ENCODE measurements at regions not wholly inside any gene's neighbourhood (a gene's known extent, or its start where the extent isn't known, plus 50 kb on each side); places are given as distances from the start of the nearest gene placed in this dataset.

GRCh38 chr15:69827751-69828150 lies 270.0 kb downstream of the TLE3 start:
- no peaks in the 10 kb centered on the region for H3K27me3 ChIP-seq (ENCODE audit: control insufficient read depth, insufficient read depth, low read length)
- no peaks in the 10 kb centered on the region for H3K36me3 ChIP-seq (replicated peaks; ENCODE audit: control insufficient read depth, insufficient read depth, low read length)
- H3K4me3 ChIP-seq (ENCODE audit: insufficient read depth, low read depth, low read length): no peak overlapping the region
- DNase-seq: no peak

- H3K36me3 ChIP-seq (replicated peaks; ENCODE audit: control insufficient read depth, insufficient read depth, low read length): no peaks in the 10 kb centered on the region
- no peak for DNase-seq
- no peaks in the 10 kb centered on the region for H3K27me3 ChIP-seq (ENCODE audit: control insufficient read depth, insufficient read depth, low read length)
- no peak overlapping the region for H3K4me3 ChIP-seq (ENCODE audit: insufficient read depth, low read depth, low read length)
Measured at GRCh38 chr15:69828181-69828828, 269.4 kb downstream of the TLE3 start.

GRCh38 chr15:69829974-69830373 lies 267.7 kb downstream of the TLE3 start:
- Histone ChIP-seq H3K4me3 (ENCODE audit: insufficient read depth, low read depth, low read length) (no peak overlapping the region), H3K36me3 (replicated peaks; ENCODE audit: control insufficient read depth, insufficient read depth, low read length) (no peaks in the 10 kb centered on the region), H3K27me3 (ENCODE audit: control insufficient read depth, insufficient read depth, low read length) (no peaks in the 10 kb centered on the region)
- peak; percentile 73 for DNase-seq

GRCh38 chr15:69830430-69830829 lies 267.3 kb downstream of the TLE3 start:
- no peaks in the 10 kb centered on the region for H3K36me3 ChIP-seq (replicated peaks; ENCODE audit: control insufficient read depth, insufficient read depth, low read length)
- H3K27me3 ChIP-seq (ENCODE audit: control insufficient read depth, insufficient read depth, low read length): no peaks in the 10 kb centered on the region
- no peak overlapping the region for H3K4me3 ChIP-seq (ENCODE audit: insufficient read depth, low read depth, low read length)
- no peak for DNase-seq

- no peak for DNase-seq
- Histone ChIP-seq H3K4me3 (ENCODE audit: insufficient read depth, low read depth, low read length) (no peak overlapping the region), H3K27me3 (ENCODE audit: control insufficient read depth, insufficient read depth, low read length) (no peaks in the 10 kb centered on the region), H3K36me3 (replicated peaks; ENCODE audit: control insufficient read depth, insufficient read depth, low read length) (no peaks in the 10 kb centered on the region)
Measured at GRCh38 chr15:69830876-69831275, 266.8 kb downstream of the TLE3 start.

- no peak for DNase-seq
- Histone ChIP-seq H3K4me3 (ENCODE audit: insufficient read depth, low read depth, low read length) (no peak overlapping the region), H3K36me3 (replicated peaks; ENCODE audit: control insufficient read depth, insufficient read depth, low read length) (no peaks in the 10 kb centered on the region), H3K27me3 (ENCODE audit: control insufficient read depth, insufficient read depth, low read length) (no peaks in the 10 kb centered on the region)
Measured at GRCh38 chr15:69834267-69834666, 263.4 kb downstream of the TLE3 start.

GRCh38 chr15:69834761-69835160 lies 263.0 kb downstream of the TLE3 start:
- no peaks in the 10 kb centered on the region for H3K36me3 ChIP-seq (replicated peaks; ENCODE audit: control insufficient read depth, insufficient read depth, low read length)
- DNase-seq: no peak
- no peak overlapping the region for H3K4me3 ChIP-seq (ENCODE audit: insufficient read depth, low read depth, low read length)
- H3K27me3 ChIP-seq (ENCODE audit: control insufficient read depth, insufficient read depth, low read length): no peaks in the 10 kb centered on the region

- no peaks in the 10 kb centered on the region for H3K27me3 ChIP-seq (ENCODE audit: control insufficient read depth, insufficient read depth, low read length)
- no peak for DNase-seq
- H3K36me3 ChIP-seq (replicated peaks; ENCODE audit: control insufficient read depth, insufficient read depth, low read length): no peaks in the 10 kb centered on the region
- H3K4me3 ChIP-seq (ENCODE audit: insufficient read depth, low read depth, low read length): no peak overlapping the region
Measured at GRCh38 chr15:69836048-69836447, 261.7 kb downstream of the TLE3 start.

- H3K27me3 ChIP-seq (ENCODE audit: control insufficient read depth, insufficient read depth, low read length): no peaks in the 10 kb centered on the region
- DNase-seq: no peak
- no peaks in the 10 kb centered on the region for H3K36me3 ChIP-seq (replicated peaks; ENCODE audit: control insufficient read depth, insufficient read depth, low read length)
- no peak overlapping the region for H3K4me3 ChIP-seq (ENCODE audit: insufficient read depth, low read depth, low read length)
Measured at GRCh38 chr15:69836526-69837230, 261.0 kb downstream of the TLE3 start.

GRCh38 chr15:69838338-69838737 lies 259.4 kb downstream of the TLE3 start:
- H3K4me3 ChIP-seq (ENCODE audit: insufficient read depth, low read depth, low read length): no peak overlapping the region
- no peaks in the 10 kb centered on the region for H3K27me3 ChIP-seq (ENCODE audit: control insufficient read depth, insufficient read depth, low read length)
- no peaks in the 10 kb centered on the region for H3K36me3 ChIP-seq (replicated peaks; ENCODE audit: control insufficient read depth, insufficient read depth, low read length)
- no peak for DNase-seq

- DNase-seq: no peak
- no peaks in the 10 kb centered on the region for H3K36me3 ChIP-seq (replicated peaks; ENCODE audit: control insufficient read depth, insufficient read depth, low read length)
- no peak overlapping the region for H3K4me3 ChIP-seq (ENCODE audit: insufficient read depth, low read depth, low read length)
- no peaks in the 10 kb centered on the region for H3K27me3 ChIP-seq (ENCODE audit: control insufficient read depth, insufficient read depth, low read length)
Measured at GRCh38 chr15:69838994-69839393, 258.7 kb downstream of the TLE3 start.

GRCh38 chr15:69841113-69841828 lies 256.4 kb downstream of the TLE3 start:
- Histone ChIP-seq H3K4me3 (ENCODE audit: insufficient read depth, low read depth, low read length) (no peak overlapping the region), H3K36me3 (replicated peaks; ENCODE audit: control insufficient read depth, insufficient read depth, low read length) (no peaks in the 10 kb centered on the region), H3K27me3 (ENCODE audit: control insufficient read depth, insufficient read depth, low read length) (no peaks in the 10 kb centered on the region)
- DNase-seq: no peak

- DNase-seq: no peak
- no peak overlapping the region for H3K4me3 ChIP-seq (ENCODE audit: insufficient read depth, low read depth, low read length)
- no peaks in the 10 kb centered on the region for H3K27me3 ChIP-seq (ENCODE audit: control insufficient read depth, insufficient read depth, low read length)
- H3K36me3 ChIP-seq (replicated peaks; ENCODE audit: control insufficient read depth, insufficient read depth, low read length): no peaks in the 10 kb centered on the region
Measured at GRCh38 chr15:69842851-69843250, 254.9 kb downstream of the TLE3 start.

- Histone ChIP-seq H3K4me3 (ENCODE audit: insufficient read depth, low read depth, low read length) (no peak overlapping the region), H3K36me3 (replicated peaks; ENCODE audit: control insufficient read depth, insufficient read depth, low read length) (no peaks in the 10 kb centered on the region), H3K27me3 (ENCODE audit: control insufficient read depth, insufficient read depth, low read length) (no peaks in the 10 kb centered on the region)
- no peak for DNase-seq
Measured at GRCh38 chr15:69843276-69843899, 254.3 kb downstream of the TLE3 start.

GRCh38 chr15:69843900-69844304 lies 253.8 kb downstream of the TLE3 start:
- DNase-seq: no peak
- H3K27me3 ChIP-seq (ENCODE audit: control insufficient read depth, insufficient read depth, low read length): no peaks in the 10 kb centered on the region

More at GRCh38 chr15:69843900-69844304, 253.8 kb downstream of the TLE3 start:
- H3K36me3 ChIP-seq (replicated peaks; ENCODE audit: control insufficient read depth, insufficient read depth, low read length): no peaks in the 10 kb centered on the region
- H3K4me3 ChIP-seq (ENCODE audit: insufficient read depth, low read depth, low read length): no peak overlapping the region
